ENCODE measurements at regions not wholly inside any gene's neighbourhood (a gene's known extent, or its start where the extent isn't known, plus 50 kb on each side); places are given as distances from the start of the nearest gene placed in this dataset.

DNA sequence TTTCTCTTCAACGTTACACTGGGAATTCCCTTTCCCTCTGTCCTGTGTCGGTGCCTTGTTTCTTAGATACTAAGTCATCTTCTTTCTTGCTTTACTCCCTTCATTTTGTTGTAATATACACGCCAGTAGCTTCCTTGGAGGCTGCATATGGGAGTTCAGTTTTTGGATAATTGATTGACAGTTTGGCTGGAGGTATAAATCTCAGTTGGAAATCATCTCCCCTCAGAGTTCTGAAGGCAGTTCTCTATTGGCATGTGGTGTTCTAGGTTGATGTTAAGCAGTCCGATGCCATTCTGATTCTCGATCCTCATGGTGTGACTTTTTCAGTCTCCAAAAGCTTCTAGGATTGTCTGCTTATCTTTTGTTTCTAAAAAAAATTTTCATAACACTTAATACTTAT lies 152.5 kb upstream of the GLI2 start:
- Mint-ChIP-seq H3K27ac (no peak overlapping the region), H3K9me3 (peaks cover 15% of the 10 kb centered on the region), H3K4me1 (peaks cover 7% of the 10 kb centered on the region), H3K36me3 (ENCODE audit: low read depth) (no peaks in the 10 kb centered on the region), H3K4me3 (no peak overlapping the region), H3K27me3 (ENCODE audit: low read depth, poor library complexity) (peaks cover 94% of the 10 kb centered on the region)
- no peak for DNase-seq
- TF ChIP-seq, protein P1, sequence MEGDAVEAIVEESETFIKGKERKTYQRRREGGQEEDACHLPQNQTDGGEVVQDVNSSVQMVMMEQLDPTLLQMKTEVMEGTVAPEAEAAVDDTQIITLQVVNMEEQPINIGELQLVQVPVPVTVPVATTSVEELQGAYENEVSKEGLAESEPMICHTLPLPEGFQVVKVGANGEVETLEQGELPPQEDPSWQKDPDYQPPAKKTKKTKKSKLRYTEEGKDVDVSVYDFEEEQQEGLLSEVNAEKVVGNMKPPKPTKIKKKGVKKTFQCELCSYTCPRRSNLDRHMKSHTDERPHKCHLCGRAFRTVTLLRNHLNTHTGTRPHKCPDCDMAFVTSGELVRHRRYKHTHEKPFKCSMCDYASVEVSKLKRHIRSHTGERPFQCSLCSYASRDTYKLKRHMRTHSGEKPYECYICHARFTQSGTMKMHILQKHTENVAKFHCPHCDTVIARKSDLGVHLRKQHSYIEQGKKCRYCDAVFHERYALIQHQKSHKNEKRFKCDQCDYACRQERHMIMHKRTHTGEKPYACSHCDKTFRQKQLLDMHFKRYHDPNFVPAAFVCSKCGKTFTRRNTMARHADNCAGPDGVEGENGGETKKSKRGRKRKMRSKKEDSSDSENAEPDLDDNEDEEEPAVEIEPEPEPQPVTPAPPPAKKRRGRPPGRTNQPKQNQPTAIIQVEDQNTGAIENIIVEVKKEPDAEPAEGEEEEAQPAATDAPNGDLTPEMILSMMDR (IDR thresholded peaks at IDR 0.05) = no peak

DNA sequence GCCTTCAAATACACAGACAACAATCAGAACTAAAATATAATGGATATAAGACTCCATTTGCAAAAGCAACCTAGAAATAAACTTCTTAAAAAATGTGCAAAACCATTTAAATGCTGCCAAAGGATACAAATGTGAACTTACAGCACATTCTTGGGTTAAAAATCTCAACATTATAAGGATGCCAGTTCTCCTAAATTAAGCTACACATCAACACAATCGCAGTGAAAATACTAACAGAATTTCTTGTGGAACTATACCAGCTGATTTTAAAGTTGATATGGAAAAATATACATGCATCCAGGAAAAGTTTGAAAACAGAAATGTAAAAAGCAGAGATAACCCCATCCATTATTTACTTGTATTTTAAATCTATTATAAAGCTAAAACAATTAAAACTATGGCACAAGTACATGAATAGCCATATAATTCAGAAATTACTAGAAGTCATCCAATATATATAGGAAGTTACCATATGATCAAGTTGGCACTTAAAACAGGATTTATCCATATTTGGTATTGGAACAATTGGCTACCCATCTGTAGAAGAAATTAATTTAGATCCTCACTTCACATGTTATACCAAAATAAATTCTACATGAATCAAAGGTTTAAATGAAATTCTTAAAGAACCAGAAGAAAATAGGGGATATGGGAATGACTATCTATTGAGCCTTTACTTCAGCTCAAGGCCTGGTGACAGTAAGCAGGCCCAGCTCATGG lies 151.7 kb upstream of the GLI2 start:
- H3K4me3 Mint-ChIP-seq = no peak overlapping the region
- TF ChIP-seq, protein P1 (IDR thresholded peaks at IDR 0.05) = no peak
- peaks cover 15% of the 10 kb centered on the region for H3K9me3 Mint-ChIP-seq
- no peak overlapping the region for H3K27ac Mint-ChIP-seq
- DNase-seq = no peak
- H3K27me3 Mint-ChIP-seq (ENCODE audit: low read depth, poor library complexity) = peaks cover 94% of the 10 kb centered on the region
- no peaks in the 10 kb centered on the region for H3K36me3 Mint-ChIP-seq (ENCODE audit: low read depth)
- H3K4me1 Mint-ChIP-seq = peaks cover 7% of the 10 kb centered on the region

DNA sequence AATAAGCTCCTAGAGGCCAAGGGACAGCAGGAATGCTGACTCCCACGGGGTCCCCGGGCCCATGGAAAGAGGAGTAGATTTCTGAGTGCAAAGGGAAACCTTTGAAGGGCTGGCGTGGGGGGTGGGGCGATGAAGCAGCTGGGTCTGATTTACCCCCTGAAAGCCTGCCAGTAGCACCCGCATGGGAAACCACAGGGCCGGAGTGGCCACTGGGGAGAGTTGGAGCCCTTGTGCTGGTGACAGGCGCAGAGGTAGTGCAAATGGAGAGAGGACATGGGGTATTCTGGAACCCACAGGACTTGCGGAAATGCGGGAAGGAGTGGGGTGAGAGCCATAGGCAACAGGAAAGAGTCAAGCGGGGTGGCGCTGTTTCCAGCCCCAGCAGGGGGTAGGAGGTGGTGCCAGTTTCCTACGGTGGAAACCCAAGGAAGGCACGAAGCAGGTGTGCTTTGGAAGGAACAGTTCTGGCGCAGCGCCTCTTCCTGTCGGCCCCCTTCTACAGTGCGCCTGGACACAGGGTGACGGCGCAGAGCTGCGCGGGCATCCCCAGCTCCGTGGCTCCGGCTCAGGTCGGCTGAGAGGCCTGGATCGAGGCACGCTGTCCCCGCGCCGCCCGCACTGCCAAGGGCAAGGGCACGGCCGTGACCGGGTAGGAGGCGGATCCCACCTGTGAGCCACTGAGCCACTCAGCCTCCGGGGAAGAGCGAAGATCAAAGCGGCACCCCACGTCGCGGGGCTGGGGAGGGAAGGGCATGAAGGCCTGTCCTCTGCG lies 149.0 kb upstream of the GLI2 start:
- TF ChIP-seq, protein P1 (IDR thresholded peaks at IDR 0.05) = no peak
- Mint-ChIP-seq H3K4me3 (peak overlapping the region; percentile 75), H3K27ac (no peak overlapping the region), H3K27me3 (ENCODE audit: low read depth, poor library complexity) (peaks cover 91% of the 10 kb centered on the region), H3K4me1 (peaks cover 7% of the 10 kb centered on the region), H3K9me3 (peaks cover 15% of the 10 kb centered on the region), H3K36me3 (ENCODE audit: low read depth) (no peaks in the 10 kb centered on the region)
- DNase-seq = peak; percentile 29

DNA sequence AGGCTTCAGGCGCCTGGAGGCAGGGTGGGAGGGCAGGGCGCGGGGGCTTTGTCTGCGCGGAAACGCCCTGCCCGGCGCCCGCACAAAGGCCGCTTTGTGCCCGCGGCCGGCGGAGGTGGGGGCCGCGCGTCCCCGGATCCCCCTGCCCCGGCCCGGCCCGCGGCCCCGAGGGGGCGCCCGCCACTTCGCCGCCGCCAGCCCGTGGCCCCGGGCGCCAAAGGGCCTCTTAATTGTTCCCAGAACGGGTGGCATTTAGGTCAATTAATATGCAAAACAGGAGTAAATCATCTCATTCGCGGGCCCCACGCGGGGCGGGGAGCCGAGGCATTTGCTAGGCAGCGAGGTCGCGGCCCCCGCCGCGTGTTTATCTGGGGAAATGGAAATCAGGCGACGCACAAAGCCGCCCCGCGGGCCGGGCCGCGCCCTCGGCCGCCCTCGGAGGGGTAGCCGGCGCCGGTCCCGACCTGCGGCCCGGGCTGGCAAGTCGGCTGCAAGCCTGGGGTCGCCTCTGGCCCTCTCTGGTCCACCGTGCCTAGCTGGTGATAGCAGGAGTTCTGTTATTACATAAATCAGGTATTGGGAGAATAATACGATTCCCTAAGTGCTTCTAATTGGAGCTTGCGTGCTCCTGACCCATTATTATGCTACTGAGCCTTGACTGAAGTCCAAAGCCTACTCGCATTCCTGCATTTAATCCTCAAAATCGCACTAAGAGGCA lies 148.2 kb upstream of the GLI2 start:
- Mint-ChIP-seq H3K9me3 (peaks cover 15% of the 10 kb centered on the region), H3K4me1 (peaks cover 7% of the 10 kb centered on the region), H3K27me3 (ENCODE audit: low read depth, poor library complexity) (peaks cover 95% of the 10 kb centered on the region), H3K4me3 (peak overlapping the region; percentile 48), H3K36me3 (ENCODE audit: low read depth) (no peaks in the 10 kb centered on the region), H3K27ac (no peak overlapping the region)
- DNase-seq = peak; percentile 42
- TF ChIP-seq, protein P1 (IDR thresholded peaks at IDR 0.05) = no peak

DNA sequence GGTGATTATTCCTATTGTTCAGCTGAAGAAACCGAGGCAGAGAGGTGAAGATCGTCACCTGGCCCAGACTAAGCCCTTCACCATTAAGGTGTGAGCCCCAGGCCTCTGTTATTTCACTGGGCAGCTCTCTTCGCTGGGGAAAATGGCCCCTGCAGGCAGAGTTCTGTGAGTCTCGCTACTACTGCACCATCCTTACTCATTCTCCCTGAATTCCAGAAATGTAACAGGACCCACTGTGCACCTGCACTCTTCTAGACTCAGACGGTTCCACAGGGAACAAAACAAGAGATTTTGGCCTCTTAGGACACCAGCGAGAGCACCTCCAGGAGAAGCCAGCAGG lies 147.7 kb upstream of the GLI2 start:
- Mint-ChIP-seq H3K27me3 (ENCODE audit: low read depth, poor library complexity) (peaks cover 93% of the 10 kb centered on the region), H3K4me1 (peaks cover 7% of the 10 kb centered on the region), H3K27ac (no peak overlapping the region), H3K4me3 (peak overlapping the region; percentile 48), H3K9me3 (peaks cover 10% of the 10 kb centered on the region), H3K36me3 (ENCODE audit: low read depth) (no peaks in the 10 kb centered on the region)
- DNase-seq = no peak
- TF ChIP-seq, protein P1 (IDR thresholded peaks at IDR 0.05) = no peak
